ENCODE measurements at regions not wholly inside any gene's neighbourhood (a gene's known extent, or its start where the extent isn't known, plus 50 kb on each side); places are given as distances from the start of the nearest gene placed in this dataset.
"Not testable (repeated sequence)": the region's sequence is repeated elsewhere in the genome, so short reads cannot be mapped to it uniquely, and the experiment has no call there.

GRCh38 chr1:181948372-181948771 is 113.1 kb downstream of the ZNF648 start:
- DNase-seq (ENCODE audit: low spot score) = no peak

GRCh38 chr1:181947441-181947840 is 114.1 kb downstream of the ZNF648 start:
- DNase-seq (ENCODE audit: low spot score) = no peak

- peak; percentile 64 for DNase-seq (ENCODE audit: low spot score)
Measured at GRCh38 chr1:181936768-181937581, 124.5 kb downstream of the ZNF648 start.

DNA sequence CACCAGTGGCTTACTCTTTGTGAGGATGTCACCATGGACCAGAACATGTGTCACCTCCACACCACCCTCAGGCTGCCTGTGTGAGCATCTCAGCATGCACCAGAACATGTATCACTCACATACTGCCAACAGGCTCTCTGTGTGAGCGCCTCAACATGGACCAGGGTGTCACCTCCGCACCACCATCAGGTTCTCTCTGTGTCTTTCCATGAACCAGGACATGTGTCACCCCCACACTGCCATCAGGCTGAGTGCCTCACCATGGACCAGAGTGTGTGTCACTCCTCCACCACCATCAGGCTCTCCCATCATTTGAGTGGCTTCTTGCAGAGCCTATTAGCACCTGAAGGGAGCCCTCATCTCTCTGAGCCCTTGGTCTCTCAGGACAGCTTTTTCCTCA is 125.2 kb downstream of the ZNF648 start:
- DNase-seq (ENCODE audit: low spot score) = no peak

DNA sequence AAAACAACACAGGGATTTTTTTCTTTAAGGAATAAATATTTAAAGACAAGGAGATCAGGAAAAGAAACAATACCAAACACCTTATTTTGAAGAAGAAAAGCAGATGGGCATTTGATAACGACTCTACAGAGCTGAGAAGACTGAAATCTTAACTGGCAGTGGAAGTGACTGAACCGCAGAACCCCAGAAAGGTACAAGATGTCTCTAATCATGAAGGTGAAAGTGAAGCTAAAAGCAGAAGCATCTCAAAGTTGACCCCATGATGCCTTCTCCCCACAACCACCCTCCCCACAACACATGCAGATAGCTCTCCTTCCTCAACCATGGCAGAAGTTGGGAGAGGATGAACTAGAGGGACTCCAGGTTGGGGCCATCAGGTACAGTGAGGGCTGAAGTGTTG is 129.6 kb downstream of the ZNF648 start:
- DNase-seq (ENCODE audit: low spot score) = no peak

- DNase-seq (ENCODE audit: low spot score) = no peak
Measured at GRCh38 chr1:181930187-181930586, 131.3 kb downstream of the ZNF648 start.

DNA sequence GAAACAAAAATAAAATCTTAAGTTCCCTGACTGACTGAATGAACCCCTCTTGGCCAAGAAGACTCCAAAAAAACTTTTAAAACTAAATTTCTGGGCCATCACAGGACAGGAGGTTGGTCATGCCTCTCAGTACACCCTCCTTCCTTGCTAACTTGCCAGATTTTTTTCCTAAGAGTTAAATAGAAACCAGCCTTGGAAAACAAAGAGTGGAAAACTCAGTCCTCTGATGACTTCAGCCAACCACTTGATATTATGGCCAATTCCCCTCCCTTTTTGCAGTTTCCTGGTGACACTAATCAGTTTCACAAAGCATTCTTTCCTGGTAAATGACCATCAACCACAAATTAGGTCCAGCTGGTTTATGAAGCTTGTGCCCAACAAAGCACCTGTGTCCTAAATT is 134.8 kb downstream of the ZNF648 start:
- no peak for DNase-seq (ENCODE audit: low spot score)

- not testable (repeated sequence) for DNase-seq (ENCODE audit: low spot score)
Measured at GRCh38 chr1:181924034-181924433, 137.5 kb downstream of the ZNF648 start.

DNA sequence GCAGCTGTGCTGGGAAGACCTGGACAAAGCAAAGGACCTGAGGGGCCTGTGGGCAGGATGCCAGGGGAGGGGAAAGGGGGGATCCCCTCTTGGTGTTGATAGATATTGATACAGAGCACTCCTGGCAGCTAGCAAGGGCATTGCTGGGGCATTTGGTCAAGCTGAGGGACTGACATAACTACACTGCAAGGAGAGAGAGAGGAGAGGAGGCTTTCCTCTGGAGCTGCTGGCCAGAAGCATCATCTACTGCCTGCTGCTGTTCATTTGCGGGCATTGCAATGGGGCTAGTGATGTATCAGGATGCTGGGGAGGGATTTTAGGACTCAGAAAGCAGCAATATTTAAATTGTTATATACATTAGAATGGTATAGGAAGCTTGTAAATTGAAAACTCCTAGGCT is 142.0 kb downstream of the ZNF648 start:
- DNase-seq (ENCODE audit: low spot score) = no peak

DNA sequence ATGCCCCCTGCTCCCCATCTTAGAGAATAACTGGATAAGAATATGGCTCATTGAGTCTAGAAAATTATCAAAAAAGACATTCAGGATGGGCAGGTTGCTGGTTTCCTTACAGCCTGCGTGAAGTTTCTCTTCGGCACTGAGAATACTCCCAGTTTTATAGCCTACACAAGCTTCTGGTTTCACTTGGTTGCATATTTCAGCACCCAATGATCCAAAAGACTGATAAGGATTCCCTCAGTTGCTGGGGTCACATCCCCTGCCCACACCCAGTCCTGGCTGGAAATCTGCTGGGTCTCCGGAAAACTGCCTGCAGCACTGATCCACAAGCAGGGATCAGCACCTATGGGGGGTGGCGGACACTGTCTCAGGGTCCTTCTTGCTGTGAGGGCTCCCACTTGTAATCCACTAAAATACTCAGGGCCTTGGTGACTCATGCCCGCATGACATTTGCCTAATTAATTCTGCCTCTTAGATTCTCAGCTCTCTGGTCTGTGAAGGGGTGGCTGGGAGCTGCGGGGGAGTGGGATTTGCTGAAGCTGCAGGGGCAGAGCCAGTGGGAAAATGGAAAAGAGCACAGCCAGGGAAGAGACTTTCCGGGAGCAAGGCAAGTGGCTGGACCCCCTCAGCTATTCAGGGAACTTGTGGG is 142.5 kb downstream of the ZNF648 start:
- DNase-seq (ENCODE audit: low spot score) = no peak

DNA sequence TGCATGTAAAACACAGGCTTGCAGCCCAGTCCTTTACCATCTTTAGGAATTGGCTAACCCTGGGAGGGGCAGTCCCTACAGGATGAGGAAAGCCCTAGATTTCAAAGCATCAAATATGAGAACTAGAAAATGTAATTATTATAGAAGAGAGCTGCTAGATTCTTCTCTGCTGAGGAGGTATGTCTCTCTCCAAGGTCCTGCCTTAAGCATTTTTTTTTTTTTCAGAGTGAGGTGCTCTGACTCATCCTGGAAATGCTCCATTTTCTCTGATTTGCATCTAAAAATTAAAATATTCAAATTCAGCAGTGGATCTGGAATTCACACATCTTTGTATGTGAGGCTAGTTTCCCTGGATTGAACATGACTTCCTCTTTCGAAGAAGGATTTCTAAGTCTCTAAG is 149.8 kb downstream of the ZNF648 start:
- peak; percentile 4 for DNase-seq (ENCODE audit: low spot score)

GRCh38 chr1:181910905-181911304 is 150.6 kb downstream of the ZNF648 start:
- DNase-seq (ENCODE audit: low spot score) = no peak

GRCh38 chr1:181909010-181909409 is 152.5 kb downstream of the ZNF648 start:
- no peak for DNase-seq (ENCODE audit: low spot score)

DNA sequence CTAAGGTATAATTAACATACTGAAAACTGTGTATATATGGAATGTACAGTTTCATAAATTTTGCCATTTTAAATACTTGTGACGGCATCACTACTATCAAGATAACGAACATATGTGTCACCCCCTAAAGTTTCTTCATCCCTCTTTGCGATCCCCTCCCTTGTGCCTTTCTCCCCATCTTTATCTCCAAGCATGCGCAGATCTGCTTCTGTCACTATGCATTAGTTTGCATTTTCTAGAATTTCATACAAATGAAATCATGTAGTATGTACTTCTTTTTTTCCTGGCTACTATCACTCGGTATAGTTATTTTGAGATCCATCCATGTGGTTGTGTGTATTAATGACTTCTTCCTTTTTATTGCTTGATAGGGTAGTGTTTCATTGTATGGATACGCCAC is 154.9 kb downstream of the ZNF648 start:
- DNase-seq (ENCODE audit: low spot score) = no peak

DNA sequence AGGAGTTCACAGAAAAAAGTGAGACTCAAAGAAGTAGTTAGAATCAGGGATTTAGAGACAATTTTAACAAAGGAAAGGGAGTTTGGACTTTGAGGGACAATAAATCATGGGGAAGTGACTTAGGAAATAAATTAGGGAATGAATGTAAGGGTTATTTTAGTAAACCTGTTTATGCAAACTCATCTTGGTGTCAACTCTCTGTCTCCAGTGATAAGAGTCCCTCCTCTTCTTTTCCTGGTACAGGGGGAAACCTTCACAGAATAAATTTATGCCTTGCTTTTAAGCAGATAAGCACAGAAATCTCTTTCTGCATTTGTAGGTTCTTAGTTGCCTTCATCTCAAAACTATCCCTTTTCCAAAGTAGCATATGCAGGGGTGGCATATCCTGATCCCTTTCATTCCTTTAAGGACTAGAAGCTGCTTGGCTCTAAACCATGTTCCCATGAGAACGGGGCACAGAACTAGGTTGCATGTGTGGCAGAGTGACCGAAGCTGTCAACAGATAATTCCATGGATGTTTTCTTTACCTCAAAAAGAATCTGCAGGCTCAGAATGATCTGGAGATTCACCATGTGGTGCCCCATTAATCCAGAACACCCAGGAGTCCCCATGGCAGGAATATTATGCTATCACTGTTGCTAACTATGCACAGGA is 155.4 kb downstream of the ZNF648 start:
- DNase-seq (ENCODE audit: low spot score) = no peak

DNA sequence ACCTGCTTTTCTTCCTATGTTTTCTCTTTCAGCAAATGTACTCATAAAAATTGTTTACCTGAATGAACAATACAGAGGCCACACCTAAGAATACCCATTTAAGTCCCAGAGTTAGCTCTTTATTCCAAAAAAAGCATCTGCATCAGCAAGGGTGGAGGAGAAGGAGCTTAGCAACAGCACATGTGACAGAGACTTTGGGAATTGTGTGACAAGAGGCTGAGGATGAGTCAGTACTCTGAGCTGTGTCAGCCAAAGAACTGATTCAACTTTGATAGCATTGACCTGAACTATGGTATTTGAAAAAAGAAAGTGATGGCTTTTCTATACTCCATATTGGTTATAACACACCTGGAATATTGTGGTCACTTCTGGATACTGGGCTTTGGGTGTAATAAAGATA is 162.7 kb downstream of the ZNF648 start:
- peak; percentile 20 for DNase-seq (ENCODE audit: low spot score)

DNA sequence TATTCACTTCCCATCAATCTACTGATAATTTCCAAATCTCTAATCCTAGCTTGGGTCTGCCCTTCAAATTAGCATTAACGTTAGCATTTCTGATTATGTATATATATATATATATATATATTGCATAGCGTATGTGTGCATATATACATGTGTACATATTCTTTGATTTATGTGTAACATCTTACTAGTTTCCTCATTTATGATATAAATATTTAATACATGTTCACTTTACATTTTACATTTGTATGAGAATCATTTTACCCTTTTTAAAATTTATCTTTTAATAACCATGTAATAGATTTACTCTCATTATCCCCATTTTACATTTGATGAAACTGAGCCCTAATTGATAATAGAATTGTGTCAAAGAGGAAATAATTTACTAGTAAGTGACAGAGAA is 164.7 kb downstream of the ZNF648 start:
- DNase-seq (ENCODE audit: low spot score) = no peak

- DNase-seq (ENCODE audit: low spot score) = no peak
Measured at GRCh38 chr1:181894439-181894859, 167.1 kb downstream of the ZNF648 start.

GRCh38 chr1:181893937-181894336 is 167.6 kb downstream of the ZNF648 start:
- DNase-seq (ENCODE audit: low spot score) = no peak

- DNase-seq (ENCODE audit: low spot score) = not testable (repeated sequence)
Measured at GRCh38 chr1:181893150-181893549, 168.4 kb downstream of the ZNF648 start.

DNA sequence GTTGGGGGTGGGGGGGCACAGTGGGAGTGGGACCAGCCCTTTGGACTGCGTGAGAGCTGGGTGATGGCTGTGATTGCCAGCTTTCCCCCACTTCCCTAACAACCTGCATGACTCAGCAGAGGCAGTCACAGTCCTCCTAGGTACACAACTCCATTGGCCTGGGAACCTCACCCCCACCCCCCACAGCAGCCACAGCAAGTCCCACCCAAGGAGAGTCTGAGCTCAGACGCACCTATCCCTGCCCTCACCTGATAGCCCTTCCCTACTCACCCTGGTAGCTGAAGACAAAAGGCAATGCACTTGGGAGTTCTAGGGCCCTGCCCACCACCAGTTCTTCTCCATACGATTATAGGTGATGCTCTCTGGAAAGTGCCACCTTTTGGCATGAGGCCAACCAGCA is 188.9 kb downstream of the ZNF648 start:
- no peak for DNase-seq (ENCODE audit: low spot score)

GRCh38 chr1:181863736-181864135 is 197.8 kb downstream of the ZNF648 start:
- no peak for DNase-seq (ENCODE audit: low spot score)

DNA sequence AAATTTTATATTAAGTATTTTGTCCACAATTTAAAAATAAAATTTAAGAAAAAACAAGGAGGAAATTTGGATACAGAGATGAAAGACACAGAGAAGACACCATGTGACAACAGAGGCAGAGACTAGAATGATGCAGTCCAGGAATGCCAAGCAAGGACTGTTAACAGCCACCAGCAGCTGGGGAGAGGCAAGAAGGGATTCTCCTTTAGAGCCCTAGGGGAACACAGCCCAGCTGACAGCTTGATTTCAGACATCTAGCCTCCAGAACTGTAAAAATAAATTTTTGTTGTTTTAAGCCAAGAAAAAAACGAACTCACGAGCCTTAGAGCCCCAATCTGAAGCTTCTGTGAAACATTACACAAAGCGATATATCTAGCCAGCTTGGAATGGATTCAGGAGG is 198.5 kb downstream of the ZNF648 start:
- no peak for DNase-seq (ENCODE audit: low spot score)
